ENCODE measurements at regions not wholly inside any gene's neighbourhood (a gene's known extent, or its start where the extent isn't known, plus 50 kb on each side); places are given as distances from the start of the nearest gene placed in this dataset.

GRCh38 chr1:5713101-5714010, 278.9 kb downstream of the NPHP4 start:
- no peak for DNase-seq (ENCODE audit: low read depth)

GRCh38 chr1:5711956-5712645, 280.1 kb downstream of the NPHP4 start:
- no peak for DNase-seq (ENCODE audit: low read depth)

- DNase-seq (ENCODE audit: low read depth), result no peak
Measured at GRCh38 chr1:5711079-5711478, 281.1 kb downstream of the NPHP4 start.

- DNase-seq (ENCODE audit: low read depth), result no peak
Measured at GRCh38 chr1:5709976-5710375, 282.2 kb downstream of the NPHP4 start.

GRCh38 chr1:5709461-5709975, 282.7 kb downstream of the NPHP4 start:
- DNase-seq (ENCODE audit: low read depth), result no peak

- no peak for DNase-seq (ENCODE audit: low read depth)
Measured at GRCh38 chr1:5708346-5709245, 283.6 kb downstream of the NPHP4 start.

- no peak for DNase-seq (ENCODE audit: low read depth)
Measured at GRCh38 chr1:5707566-5708345, 284.5 kb downstream of the NPHP4 start.

GRCh38 chr1:5706239-5706638, 286.0 kb downstream of the NPHP4 start:
- no peak for DNase-seq (ENCODE audit: low read depth)

- DNase-seq (ENCODE audit: low read depth), result no peak
Measured at GRCh38 chr1:5705751-5706150, 286.5 kb downstream of the NPHP4 start.

GRCh38 chr1:5704561-5705514, 287.4 kb downstream of the NPHP4 start:
- no peak for DNase-seq (ENCODE audit: low read depth)

- DNase-seq (ENCODE audit: low read depth), result no peak
Measured at GRCh38 chr1:5701642-5702041, 290.6 kb downstream of the NPHP4 start.

GRCh38 chr1:5693568-5693967, 298.7 kb downstream of the NPHP4 start:
- DNase-seq (ENCODE audit: low read depth), result no peak

- DNase-seq (ENCODE audit: low read depth), result no peak
Measured at GRCh38 chr1:5692664-5693063, 299.6 kb downstream of the NPHP4 start.

GRCh38 chr1:5691795-5692509, 300.3 kb downstream of the NPHP4 start:
- no peak for DNase-seq (ENCODE audit: low read depth)

GRCh38 chr1:5690898-5691297, 301.3 kb downstream of the NPHP4 start:
- no peak for DNase-seq (ENCODE audit: low read depth)

- DNase-seq (ENCODE audit: low read depth), result no peak
Measured at GRCh38 chr1:5690291-5690690, 301.9 kb downstream of the NPHP4 start.

- DNase-seq (ENCODE audit: low read depth), result no peak
Measured at GRCh38 chr1:5688081-5689077, 303.8 kb downstream of the NPHP4 start.

All from activated T-cell treated with anti-CD3 and anti-CD28 coated beads for 1 hour (primary cell).